C4-2B (cell line): ENCODE measurements at regions not wholly inside any gene's neighbourhood (a gene's known extent, or its start where the extent isn't known, plus 50 kb on each side); places are given as distances from the start of the nearest gene placed in this dataset.

Experiments used
- ZFX ChIP-seq: fragments of 450-650 bp; IDR thresholded peaks from 2 replicates; pipeline ENCODE4 v1.6.1; 2017
- TF ChIP-seq, protein P1 (sequence below): fragments of 450-650 bp; conservative IDR thresholded peaks from 2 replicates; pipeline ENCODE4 v1.5.1; 2017; ENCODE audit warnings: mild to moderate bottlenecking

DNA sequence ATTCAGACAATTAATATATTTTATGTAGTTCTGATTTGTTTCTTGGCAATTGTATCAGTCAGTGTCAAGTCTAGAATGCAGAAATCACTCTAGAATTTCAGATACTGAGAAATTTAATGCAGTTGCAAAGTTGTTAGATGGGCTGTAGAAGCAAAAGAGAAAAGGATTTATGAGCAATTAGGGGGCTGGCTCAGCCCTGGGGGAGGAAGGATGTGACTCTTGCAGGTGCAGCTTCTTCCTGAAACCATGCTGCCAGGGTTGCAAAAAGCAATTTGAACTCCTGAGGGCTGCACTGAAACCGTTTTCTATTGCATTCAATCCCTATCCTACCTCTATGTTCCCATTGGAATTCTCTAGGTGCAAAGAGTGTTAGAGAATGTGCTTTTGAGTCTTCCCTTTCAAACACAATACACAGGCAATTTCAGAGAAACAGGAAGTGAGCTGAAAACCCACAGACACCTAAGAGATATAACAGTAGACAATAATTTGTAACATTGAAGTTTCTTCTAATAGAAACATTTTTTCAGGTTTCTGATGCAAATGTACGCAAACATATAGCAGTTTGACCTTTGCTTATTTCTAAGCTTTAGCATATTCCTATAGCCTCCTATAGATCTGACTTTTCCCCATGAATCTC is 814.7 kb upstream of the ATXN8OS start:
- TF ChIP-seq, protein P1, sequence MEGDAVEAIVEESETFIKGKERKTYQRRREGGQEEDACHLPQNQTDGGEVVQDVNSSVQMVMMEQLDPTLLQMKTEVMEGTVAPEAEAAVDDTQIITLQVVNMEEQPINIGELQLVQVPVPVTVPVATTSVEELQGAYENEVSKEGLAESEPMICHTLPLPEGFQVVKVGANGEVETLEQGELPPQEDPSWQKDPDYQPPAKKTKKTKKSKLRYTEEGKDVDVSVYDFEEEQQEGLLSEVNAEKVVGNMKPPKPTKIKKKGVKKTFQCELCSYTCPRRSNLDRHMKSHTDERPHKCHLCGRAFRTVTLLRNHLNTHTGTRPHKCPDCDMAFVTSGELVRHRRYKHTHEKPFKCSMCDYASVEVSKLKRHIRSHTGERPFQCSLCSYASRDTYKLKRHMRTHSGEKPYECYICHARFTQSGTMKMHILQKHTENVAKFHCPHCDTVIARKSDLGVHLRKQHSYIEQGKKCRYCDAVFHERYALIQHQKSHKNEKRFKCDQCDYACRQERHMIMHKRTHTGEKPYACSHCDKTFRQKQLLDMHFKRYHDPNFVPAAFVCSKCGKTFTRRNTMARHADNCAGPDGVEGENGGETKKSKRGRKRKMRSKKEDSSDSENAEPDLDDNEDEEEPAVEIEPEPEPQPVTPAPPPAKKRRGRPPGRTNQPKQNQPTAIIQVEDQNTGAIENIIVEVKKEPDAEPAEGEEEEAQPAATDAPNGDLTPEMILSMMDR: no peak
- no peak for TF ChIP-seq ZFX
